ENCODE measurements at regions not wholly inside any gene's neighbourhood (a gene's known extent, or its start where the extent isn't known, plus 50 kb on each side); places are given as distances from the start of the nearest gene placed in this dataset.
A peak's percentile ranks its signal among the peaks of the same experiment; 100 is the strongest.

DNA sequence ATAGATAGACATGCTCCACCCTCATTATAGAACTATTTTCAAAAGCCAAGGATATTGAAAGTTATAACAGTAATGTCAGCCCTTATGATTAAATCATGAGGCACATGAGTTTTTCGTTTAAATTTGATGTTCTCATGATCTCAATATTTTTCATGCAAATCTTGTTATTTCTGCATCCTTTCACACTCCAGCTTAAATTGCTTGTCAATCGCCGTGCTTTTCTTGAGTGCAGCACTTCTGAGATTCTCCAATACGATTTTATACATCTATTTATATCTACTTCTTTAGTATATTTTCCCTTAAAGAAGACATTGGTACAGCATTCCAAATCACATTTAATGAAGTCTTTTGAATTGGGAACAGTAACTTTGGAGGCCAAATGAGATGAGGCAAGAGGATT lies 171.2 kb upstream of the GBE1 start:
- intact Hi-C loops (cut with DNase I): no loop called here

GRCh38 chr3:81931265-81932251 lies 170.1 kb upstream of the GBE1 start:
- Histone ChIP-seq H3K4me3 (no peak overlapping the region), H3K36me3 (no peaks in the 10 kb centered on the region), H3K27ac (no peak overlapping the region), H3K4me1 (no peaks in the 10 kb centered on the region), H3K9me3 (no peaks in the 10 kb centered on the region), H3K27me3 (no peaks in the 10 kb centered on the region)
- DNase-seq (no peak), ATAC-seq (no peak)
- TF ChIP-seq, protein P1, sequence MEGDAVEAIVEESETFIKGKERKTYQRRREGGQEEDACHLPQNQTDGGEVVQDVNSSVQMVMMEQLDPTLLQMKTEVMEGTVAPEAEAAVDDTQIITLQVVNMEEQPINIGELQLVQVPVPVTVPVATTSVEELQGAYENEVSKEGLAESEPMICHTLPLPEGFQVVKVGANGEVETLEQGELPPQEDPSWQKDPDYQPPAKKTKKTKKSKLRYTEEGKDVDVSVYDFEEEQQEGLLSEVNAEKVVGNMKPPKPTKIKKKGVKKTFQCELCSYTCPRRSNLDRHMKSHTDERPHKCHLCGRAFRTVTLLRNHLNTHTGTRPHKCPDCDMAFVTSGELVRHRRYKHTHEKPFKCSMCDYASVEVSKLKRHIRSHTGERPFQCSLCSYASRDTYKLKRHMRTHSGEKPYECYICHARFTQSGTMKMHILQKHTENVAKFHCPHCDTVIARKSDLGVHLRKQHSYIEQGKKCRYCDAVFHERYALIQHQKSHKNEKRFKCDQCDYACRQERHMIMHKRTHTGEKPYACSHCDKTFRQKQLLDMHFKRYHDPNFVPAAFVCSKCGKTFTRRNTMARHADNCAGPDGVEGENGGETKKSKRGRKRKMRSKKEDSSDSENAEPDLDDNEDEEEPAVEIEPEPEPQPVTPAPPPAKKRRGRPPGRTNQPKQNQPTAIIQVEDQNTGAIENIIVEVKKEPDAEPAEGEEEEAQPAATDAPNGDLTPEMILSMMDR (IDR thresholded peaks at IDR 0.05): no peak
- intact Hi-C loops (cut with DNase I): no loop called here

More for the DNA sequence above, 171.2 kb upstream of the GBE1 start:
- DNase-seq (no peak), ATAC-seq (no peak)
- H3K4me1 ChIP-seq: no peaks in the 10 kb centered on the region
- no peak overlapping the region for H3K4me3 ChIP-seq
- H3K9me3 ChIP-seq: no peaks in the 10 kb centered on the region
- H3K27me3 ChIP-seq: no peaks in the 10 kb centered on the region
- H3K27ac ChIP-seq: no peak overlapping the region
- TF ChIP-seq, protein P1 (IDR thresholded peaks at IDR 0.05): no peak
- no peaks in the 10 kb centered on the region for H3K36me3 ChIP-seq

DNA sequence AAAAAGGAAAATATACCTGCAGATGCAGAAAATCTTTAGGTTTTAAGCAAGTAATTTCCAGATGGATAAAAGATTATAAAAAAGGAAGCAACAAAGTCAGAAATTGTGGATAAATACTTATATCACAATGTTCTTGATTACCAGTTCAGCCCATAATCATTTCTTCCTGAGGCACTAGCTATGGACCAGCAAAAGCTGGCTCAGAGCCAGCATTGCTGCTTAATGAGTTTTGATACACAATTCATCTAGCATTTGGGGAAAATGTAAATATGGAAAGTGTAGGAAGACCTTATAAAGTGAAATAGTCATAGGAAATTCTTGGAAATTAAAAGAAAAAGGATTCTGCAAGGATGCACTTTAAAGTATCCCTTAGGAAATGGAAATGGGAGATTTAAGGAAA lies 168.3 kb upstream of the GBE1 start:
- Histone ChIP-seq H3K36me3 (no peaks in the 10 kb centered on the region), H3K27me3 (no peaks in the 10 kb centered on the region), H3K4me3 (no peak overlapping the region), H3K4me1 (no peaks in the 10 kb centered on the region), H3K9me3 (no peaks in the 10 kb centered on the region), H3K27ac (no peak overlapping the region)
- intact Hi-C loops (cut with DNase I): no loop called here
- TF ChIP-seq, protein P1 (IDR thresholded peaks at IDR 0.05): no peak
- ATAC-seq (no peak), DNase-seq (peak in 1 of 4 donors; percentile 1)

GRCh38 chr3:81927811-81928210 lies 166.4 kb upstream of the GBE1 start:
- Histone ChIP-seq H3K27me3 (no peaks in the 10 kb centered on the region), H3K4me3 (no peak overlapping the region), H3K9me3 (no peaks in the 10 kb centered on the region), H3K27ac (no peak overlapping the region), H3K36me3 (no peaks in the 10 kb centered on the region), H3K4me1 (no peaks in the 10 kb centered on the region)
- intact Hi-C loops (cut with DNase I): no loop called here
- no peak for DNase-seq
- ATAC-seq: no peak
- TF ChIP-seq, protein P1 (IDR thresholded peaks at IDR 0.05): no peak

DNA sequence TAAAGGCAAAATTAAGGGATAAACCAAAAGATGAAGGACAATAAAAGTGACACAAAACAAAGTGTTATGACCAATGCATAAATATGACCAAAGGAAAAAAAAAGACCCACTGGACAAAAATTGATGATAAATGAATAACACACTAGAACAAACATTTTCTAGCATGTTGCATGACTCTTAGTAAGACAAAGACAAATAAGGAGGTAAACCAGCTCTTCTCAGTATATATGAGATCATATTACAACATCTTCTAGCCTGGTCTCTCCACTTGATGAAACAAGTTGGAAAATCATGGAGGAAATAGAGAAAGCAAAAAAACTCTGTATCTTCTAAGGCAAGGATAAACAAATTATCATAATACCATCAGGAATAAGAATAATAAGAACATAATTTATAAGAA lies 163.9 kb upstream of the GBE1 start:
- no peak overlapping the region for H3K4me3 ChIP-seq
- H3K36me3 ChIP-seq: no peaks in the 10 kb centered on the region
- intact Hi-C loops (cut with DNase I): no loop called here
- ATAC-seq: no peak
- TF ChIP-seq, protein P1 (IDR thresholded peaks at IDR 0.05): no peak
- no peak for DNase-seq
- H3K27ac ChIP-seq: no peak overlapping the region
- no peaks in the 10 kb centered on the region for H3K9me3 ChIP-seq
- H3K4me1 ChIP-seq: no peaks in the 10 kb centered on the region
- no peaks in the 10 kb centered on the region for H3K27me3 ChIP-seq

All from left lung (tissue), 4 donors.